ENCODE measurements at regions not wholly inside any gene's neighbourhood (a gene's known extent, or its start where the extent isn't known, plus 50 kb on each side); places are given as distances from the start of the nearest gene placed in this dataset.

DNA sequence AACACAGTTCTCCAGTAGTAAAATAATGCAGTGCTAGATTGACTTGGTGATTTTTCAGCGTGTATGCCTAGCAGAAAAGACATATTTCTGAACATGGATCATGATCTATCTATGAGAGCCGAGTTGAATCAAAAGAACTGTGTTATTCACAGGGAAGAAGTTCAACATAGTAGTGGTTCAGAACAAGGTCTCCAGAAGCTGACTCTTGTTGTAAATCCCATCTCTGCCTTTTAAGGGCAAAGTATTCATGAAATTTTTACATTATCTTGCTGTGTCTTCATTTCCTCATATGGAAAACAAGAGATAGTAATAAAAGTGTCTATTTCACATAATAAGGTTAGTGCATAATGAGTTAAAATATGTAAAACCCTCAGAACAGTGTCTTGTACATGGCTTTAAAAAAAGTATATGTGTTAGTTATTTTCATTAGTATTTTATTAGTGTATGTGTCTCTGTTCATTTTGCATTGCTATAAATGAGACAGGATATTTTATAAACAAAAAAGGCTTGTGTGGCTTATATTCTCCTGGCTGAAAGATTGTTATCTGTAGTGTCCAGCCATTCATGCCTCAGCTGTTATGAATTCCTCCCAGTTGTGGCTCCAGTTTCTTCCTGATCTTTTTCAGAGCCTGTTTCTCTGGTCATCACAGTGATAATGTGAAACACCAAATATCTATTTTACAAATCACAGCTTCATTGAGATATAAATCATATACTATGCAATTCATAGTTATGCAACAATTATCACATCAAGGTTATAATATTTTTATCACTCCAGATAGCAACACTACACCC lies 1351.2 kb downstream of the STIM2 start:
- TF ChIP-seq, protein P1, sequence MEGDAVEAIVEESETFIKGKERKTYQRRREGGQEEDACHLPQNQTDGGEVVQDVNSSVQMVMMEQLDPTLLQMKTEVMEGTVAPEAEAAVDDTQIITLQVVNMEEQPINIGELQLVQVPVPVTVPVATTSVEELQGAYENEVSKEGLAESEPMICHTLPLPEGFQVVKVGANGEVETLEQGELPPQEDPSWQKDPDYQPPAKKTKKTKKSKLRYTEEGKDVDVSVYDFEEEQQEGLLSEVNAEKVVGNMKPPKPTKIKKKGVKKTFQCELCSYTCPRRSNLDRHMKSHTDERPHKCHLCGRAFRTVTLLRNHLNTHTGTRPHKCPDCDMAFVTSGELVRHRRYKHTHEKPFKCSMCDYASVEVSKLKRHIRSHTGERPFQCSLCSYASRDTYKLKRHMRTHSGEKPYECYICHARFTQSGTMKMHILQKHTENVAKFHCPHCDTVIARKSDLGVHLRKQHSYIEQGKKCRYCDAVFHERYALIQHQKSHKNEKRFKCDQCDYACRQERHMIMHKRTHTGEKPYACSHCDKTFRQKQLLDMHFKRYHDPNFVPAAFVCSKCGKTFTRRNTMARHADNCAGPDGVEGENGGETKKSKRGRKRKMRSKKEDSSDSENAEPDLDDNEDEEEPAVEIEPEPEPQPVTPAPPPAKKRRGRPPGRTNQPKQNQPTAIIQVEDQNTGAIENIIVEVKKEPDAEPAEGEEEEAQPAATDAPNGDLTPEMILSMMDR (IDR thresholded peaks at IDR 0.05; ENCODE audit: borderline replicate concordance) = no peak
- no peak overlapping the region for H3K27ac ChIP-seq (replicated peaks)
- H3K4me3 ChIP-seq = no peak overlapping the region
- no peaks in the 10 kb centered on the region for H3K27me3 ChIP-seq (ENCODE audit: low read depth)
- DNase-seq = no peak
- intact Hi-C loops (cut with micrococcal nuclease) = no loop called here
- H3K36me3 ChIP-seq = no peaks in the 10 kb centered on the region
- no peaks in the 10 kb centered on the region for H3K4me1 ChIP-seq
- H3K9me3 ChIP-seq (replicated peaks) = no peaks in the 10 kb centered on the region

DNA sequence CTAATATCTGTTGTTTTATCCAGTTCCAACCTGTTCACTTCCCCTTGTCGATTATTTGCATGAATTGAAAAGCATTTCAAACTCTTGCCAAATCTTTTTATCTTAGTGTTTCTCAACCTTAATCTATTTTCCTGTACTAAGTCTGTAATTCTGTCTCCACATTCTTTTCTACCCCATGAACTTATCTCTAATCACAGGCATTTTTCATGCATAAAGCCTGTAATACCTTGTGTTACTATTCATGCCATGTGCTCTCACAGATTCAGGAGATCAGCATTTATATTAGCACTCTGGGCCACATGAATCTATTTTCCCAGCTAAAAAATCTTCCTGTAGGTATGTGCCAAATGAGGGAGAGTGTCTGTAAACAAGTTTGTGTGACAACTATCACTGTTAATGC lies 1360.9 kb downstream of the STIM2 start:
- Histone ChIP-seq H3K27me3 (ENCODE audit: low read depth) (no peaks in the 10 kb centered on the region), H3K27ac (replicated peaks) (no peak overlapping the region), H3K36me3 (no peaks in the 10 kb centered on the region), H3K4me1 (no peaks in the 10 kb centered on the region), H3K4me3 (no peak overlapping the region), H3K9me3 (replicated peaks) (no peaks in the 10 kb centered on the region)
- TF ChIP-seq, protein P1 (IDR thresholded peaks at IDR 0.05; ENCODE audit: borderline replicate concordance) = no peak
- intact Hi-C loops (cut with micrococcal nuclease) = no loop called here
- no peak for DNase-seq

DNA sequence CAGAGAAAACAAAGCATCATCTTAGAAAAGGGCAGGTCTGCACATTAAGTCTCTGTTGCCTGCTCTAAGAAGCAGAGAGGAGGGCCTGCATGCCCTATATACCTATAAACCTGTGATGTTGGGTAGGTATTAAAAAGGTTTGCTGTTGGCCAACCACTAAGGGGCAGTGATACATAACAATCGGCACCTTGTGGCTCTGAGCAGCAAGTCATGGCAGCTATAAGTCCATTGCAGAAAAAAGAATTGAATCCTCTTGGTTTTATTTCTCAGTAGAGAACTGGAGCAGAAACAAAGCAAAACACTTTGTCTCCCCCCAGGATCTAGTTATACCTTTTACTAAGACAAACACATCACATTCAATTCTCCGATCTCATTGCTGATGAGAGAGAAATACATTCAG lies 1364.4 kb downstream of the STIM2 start:
- intact Hi-C loops (cut with micrococcal nuclease) = no loop called here
- no peak overlapping the region for H3K27ac ChIP-seq (replicated peaks)
- no peak overlapping the region for H3K4me3 ChIP-seq
- no peaks in the 10 kb centered on the region for H3K9me3 ChIP-seq (replicated peaks)
- TF ChIP-seq, protein P1 (IDR thresholded peaks at IDR 0.05; ENCODE audit: borderline replicate concordance) = no peak
- H3K27me3 ChIP-seq (ENCODE audit: low read depth) = no peaks in the 10 kb centered on the region
- no peaks in the 10 kb centered on the region for H3K36me3 ChIP-seq
- no peak for DNase-seq
- no peaks in the 10 kb centered on the region for H3K4me1 ChIP-seq

DNA sequence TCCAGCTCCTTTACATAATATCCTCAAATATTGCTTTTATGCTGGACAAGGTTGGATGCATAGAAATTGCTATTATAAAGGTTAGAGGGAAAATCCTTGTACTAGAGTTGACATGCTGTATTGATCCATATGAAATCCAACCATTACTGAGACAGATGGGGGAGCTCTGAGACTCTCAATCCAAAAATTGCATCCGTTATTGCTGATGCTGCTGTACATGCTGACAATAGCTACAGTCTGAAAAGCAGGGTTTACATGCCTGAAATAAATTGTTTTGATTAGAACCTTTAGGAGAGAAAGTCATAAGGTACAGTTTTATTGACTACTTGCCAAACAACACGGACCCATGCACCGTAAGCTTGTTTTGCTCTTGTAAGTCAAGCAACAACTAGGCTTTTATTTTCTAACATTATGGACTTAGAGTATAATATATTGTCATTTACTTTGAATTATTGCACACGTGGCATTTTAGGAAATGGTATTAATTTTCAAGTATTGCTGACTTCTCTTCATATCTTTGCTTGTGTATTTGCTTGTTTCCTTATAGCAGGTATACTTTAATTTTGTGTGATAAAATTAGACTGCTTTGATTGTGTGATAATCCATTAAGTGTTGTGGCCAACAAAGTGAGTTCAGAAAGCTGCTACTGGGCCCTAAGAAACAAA lies 1365.2 kb downstream of the STIM2 start:
- no peaks in the 10 kb centered on the region for H3K4me1 ChIP-seq
- H3K36me3 ChIP-seq = no peaks in the 10 kb centered on the region
- H3K9me3 ChIP-seq (replicated peaks) = no peaks in the 10 kb centered on the region
- TF ChIP-seq, protein P1 (IDR thresholded peaks at IDR 0.05; ENCODE audit: borderline replicate concordance) = no peak
- no peak overlapping the region for H3K4me3 ChIP-seq
- no peak overlapping the region for H3K27ac ChIP-seq (replicated peaks)
- no peaks in the 10 kb centered on the region for H3K27me3 ChIP-seq (ENCODE audit: low read depth)
- intact Hi-C loops (cut with micrococcal nuclease) = no loop called here
- no peak for DNase-seq

DNA sequence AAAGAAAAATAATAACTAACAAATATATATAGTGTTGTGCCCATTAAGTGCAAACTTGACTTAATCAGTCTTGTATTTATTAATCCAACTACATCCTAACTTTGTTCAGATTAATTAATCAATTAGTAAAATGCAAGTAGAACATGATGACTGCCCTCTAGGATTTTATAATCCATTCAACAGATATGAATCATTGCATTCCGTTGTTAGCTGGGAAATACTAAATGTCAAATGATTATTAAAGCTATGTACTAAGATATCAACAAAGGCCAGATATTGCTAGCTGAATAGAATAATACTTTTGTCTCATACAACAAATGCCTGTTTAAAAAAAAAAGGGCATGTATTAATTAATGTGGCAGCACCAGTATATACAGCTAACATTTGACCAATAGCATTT lies 1366.3 kb downstream of the STIM2 start:
- no peak overlapping the region for H3K27ac ChIP-seq (replicated peaks)
- intact Hi-C loops (cut with micrococcal nuclease) = no loop called here

More for the DNA sequence above, 1366.3 kb downstream of the STIM2 start:
- H3K27me3 ChIP-seq (ENCODE audit: low read depth) = no peaks in the 10 kb centered on the region
- no peaks in the 10 kb centered on the region for H3K36me3 ChIP-seq
- DNase-seq = no peak
- H3K9me3 ChIP-seq (replicated peaks) = no peaks in the 10 kb centered on the region
- H3K4me3 ChIP-seq = no peak overlapping the region
- no peaks in the 10 kb centered on the region for H3K4me1 ChIP-seq
- TF ChIP-seq, protein P1 (IDR thresholded peaks at IDR 0.05; ENCODE audit: borderline replicate concordance) = no peak
